Fibroblast of pulmonary artery (primary cell): ENCODE measurements at regions not wholly inside any gene's neighbourhood (a gene's known extent, or its start where the extent isn't known, plus 50 kb on each side); places are given as distances from the start of the nearest gene placed in this dataset.
"Not testable (repeated sequence)": the region's sequence is repeated elsewhere in the genome, so short reads cannot be mapped to it uniquely, and the experiment has no call there.

Experiments used
- DNase-seq: peaks from one replicate; pipeline ENCODE4 v3.0.0-alpha.2; 2010; ENCODE audit warnings: low read depth
- H3K4me3 ChIP-seq: replicated peaks from 2 replicates; pipeline ENCODE4 v1.5.1; 2011; ENCODE audit warnings: low read depth, mild to moderate bottlenecking, control low read depth, low read length, moderate library complexity
- CTCF ChIP-seq: IDR thresholded peaks from 2 replicates; pipeline ENCODE4 v1.5.1; 2011; ENCODE audit warnings: mild to moderate bottlenecking, control low read depth, low read length, inconsistent platforms; ENCODE audit errors: missing control alignments

GRCh38 chr10:46175831-46176230, 111.0 kb upstream of the ANTXRL start:
- H3K4me3 ChIP-seq: no peak overlapping the region
- no peak for DNase-seq
- TF ChIP-seq CTCF: no peak

GRCh38 chr10:46187431-46187830, 99.4 kb upstream of the ANTXRL start:
- not testable (repeated sequence) for DNase-seq, H3K4me3 ChIP-seq

GRCh38 chr10:46197050-46197449, 89.7 kb upstream of the ANTXRL start:
- no peak for DNase-seq
- H3K4me3 ChIP-seq: no peak overlapping the region
- no peak for TF ChIP-seq CTCF

GRCh38 chr10:46198516-46198915, 88.3 kb upstream of the ANTXRL start:
- H3K4me3 ChIP-seq: no peak overlapping the region
- no peak for DNase-seq
- no peak for TF ChIP-seq CTCF

- not testable (repeated sequence) for H3K4me3 ChIP-seq, DNase-seq
Observed at GRCh38 chr10:46202405-46202804, 84.4 kb upstream of the ANTXRL start.

- not testable (repeated sequence) for DNase-seq, H3K4me3 ChIP-seq
Observed at GRCh38 chr10:46204482-46205102, 82.2 kb upstream of the ANTXRL start.

- DNase-seq, H3K4me3 ChIP-seq: not testable (repeated sequence)
Observed at GRCh38 chr10:46210427-46210826, 76.4 kb upstream of the ANTXRL start.

- H3K4me3 ChIP-seq: no peak overlapping the region
- no peak for DNase-seq
- TF ChIP-seq CTCF: no peak
Observed at GRCh38 chr10:46215426-46215825, 71.4 kb upstream of the ANTXRL start.

GRCh38 chr10:46216003-46216634, 70.7 kb upstream of the ANTXRL start:
- TF ChIP-seq CTCF: no peak
- H3K4me3 ChIP-seq: no peak overlapping the region
- DNase-seq: no peak
